Effector CD8-positive, alpha-beta T cell (primary cell): ENCODE measurements at regions not wholly inside any gene's neighbourhood (a gene's known extent, or its start where the extent isn't known, plus 50 kb on each side); places are given as distances from the start of the nearest gene placed in this dataset.
"Not testable (repeated sequence)": the region's sequence is repeated elsewhere in the genome, so short reads cannot be mapped to it uniquely, and the experiment has no call there.

Source experiments
- DNase-seq: peaks from one replicate; lab custom pipeline; 2025; lab: John Stamatoyannopoulos, UW

- no peak for DNase-seq
These were observed 1303.2 kb upstream of the LRRTM3 start for GRCh38 chr10:65622608-65623007.

GRCh38 chr10:65628493-65629139 is 1297.2 kb upstream of the LRRTM3 start:
- DNase-seq = no peak

- DNase-seq = no peak
These were observed 1265.8 kb upstream of the LRRTM3 start for GRCh38 chr10:65660006-65660405.

GRCh38 chr10:65670087-65670486 is 1255.7 kb upstream of the LRRTM3 start:
- DNase-seq = no peak

- not testable (repeated sequence) for DNase-seq
These were observed 1255.2 kb upstream of the LRRTM3 start for GRCh38 chr10:65670596-65670995.

- DNase-seq = no peak
These were observed 1250.6 kb upstream of the LRRTM3 start for GRCh38 chr10:65675236-65675635.

- no peak for DNase-seq
These were observed 1240.9 kb upstream of the LRRTM3 start for GRCh38 chr10:65684896-65685295.

- DNase-seq = no peak
These were observed 1224.6 kb upstream of the LRRTM3 start for GRCh38 chr10:65701168-65701776.

- no peak for DNase-seq
These were observed 1217.8 kb upstream of the LRRTM3 start for GRCh38 chr10:65708057-65708456.

- no peak for DNase-seq
These were observed 1215.5 kb upstream of the LRRTM3 start for GRCh38 chr10:65710306-65710705.

- no peak for DNase-seq
These were observed 1206.0 kb upstream of the LRRTM3 start for GRCh38 chr10:65719790-65720189.

GRCh38 chr10:65720901-65721300 is 1204.9 kb upstream of the LRRTM3 start:
- no peak for DNase-seq

GRCh38 chr10:65723525-65723924 is 1202.3 kb upstream of the LRRTM3 start:
- no peak for DNase-seq

- no peak for DNase-seq
These were observed 1190.5 kb upstream of the LRRTM3 start for GRCh38 chr10:65735382-65735781.

GRCh38 chr10:65742906-65743305 is 1182.9 kb upstream of the LRRTM3 start:
- no peak for DNase-seq

GRCh38 chr10:65751218-65751617 is 1174.6 kb upstream of the LRRTM3 start:
- no peak for DNase-seq

GRCh38 chr10:65751896-65752295 is 1173.9 kb upstream of the LRRTM3 start:
- DNase-seq = no peak

- no peak for DNase-seq
These were observed 1172.3 kb upstream of the LRRTM3 start for GRCh38 chr10:65753532-65753931.

GRCh38 chr10:65754112-65754511 is 1171.7 kb upstream of the LRRTM3 start:
- no peak for DNase-seq

GRCh38 chr10:65762311-65762710 is 1163.5 kb upstream of the LRRTM3 start:
- no peak for DNase-seq

GRCh38 chr10:65765006-65765541 is 1160.8 kb upstream of the LRRTM3 start:
- no peak for DNase-seq

GRCh38 chr10:65769828-65770227 is 1156.0 kb upstream of the LRRTM3 start:
- no peak for DNase-seq

- no peak for DNase-seq
These were observed 1147.1 kb upstream of the LRRTM3 start for GRCh38 chr10:65778753-65779152.

- DNase-seq = no peak
These were observed 1145.9 kb upstream of the LRRTM3 start for GRCh38 chr10:65779985-65780384.
